NCI-H1417 (cell line): ENCODE measurements at regions not wholly inside any gene's neighbourhood (a gene's known extent, or its start where the extent isn't known, plus 50 kb on each side); places are given as distances from the start of the nearest gene placed in this dataset.

Experiments
- DNase-seq, 3 experiments: peaks; one replicate each; lab custom pipeline; 2025; lab: John Stamatoyannopoulos, UW

- no peak for DNase-seq
Measured at GRCh38 chr18:78926243-78926615, 53.4 kb upstream of the SALL3 start.

- peak in 1 of 3 experiments; percentile 38 for DNase-seq
Measured at GRCh38 chr18:78927156-78927555, 52.5 kb upstream of the SALL3 start.

DNA sequence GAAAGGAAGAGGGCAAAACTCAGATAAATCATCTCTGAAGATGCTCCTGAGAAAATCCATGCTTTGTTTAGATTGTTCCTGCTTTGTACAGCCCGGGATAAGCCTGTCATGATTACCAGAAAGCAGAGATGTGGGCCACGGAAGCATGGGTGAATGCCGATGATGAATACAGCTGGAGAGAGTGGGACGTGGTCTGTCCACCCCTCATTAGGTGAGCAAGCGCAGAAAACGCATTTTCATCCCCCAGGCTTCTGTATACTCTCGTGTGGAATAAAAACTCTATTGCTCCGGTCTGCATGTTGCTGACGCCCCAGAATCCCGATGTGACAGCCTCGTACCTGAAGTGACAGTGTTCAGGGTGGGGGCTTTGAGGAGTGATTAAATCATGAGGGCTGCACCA, 52.0 kb upstream of the SALL3 start:
- no peak for DNase-seq

- DNase-seq = no peak
Measured at GRCh38 chr18:78928076-78928475, 51.5 kb upstream of the SALL3 start.

DNA sequence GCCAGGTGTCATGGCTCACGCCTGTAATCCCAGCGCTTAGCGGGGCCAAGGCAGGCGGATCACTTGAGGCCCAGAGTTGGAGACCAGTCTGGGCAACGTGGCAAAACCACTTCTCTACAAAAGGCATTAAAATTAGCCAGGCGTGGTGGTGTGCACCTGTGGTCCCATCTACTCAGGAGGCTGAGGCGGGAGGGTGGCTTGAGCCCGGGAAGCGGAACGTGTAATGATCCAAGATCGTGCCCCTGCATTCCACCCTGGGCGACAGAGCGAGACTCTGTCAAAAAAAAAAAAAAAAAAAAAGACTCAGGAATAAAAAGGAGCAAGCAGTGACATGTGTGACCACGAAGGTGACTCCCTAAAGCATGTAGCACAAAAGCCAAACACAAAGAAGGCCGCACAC, 50.1 kb upstream of the SALL3 start:
- DNase-seq = no peak
